Muscle of back (tissue), 3 donors: ENCODE measurements at regions not wholly inside any gene's neighbourhood (a gene's known extent, or its start where the extent isn't known, plus 50 kb on each side); places are given as distances from the start of the nearest gene placed in this dataset.

Experiments used
- DNase-seq, 3 donors: peaks; one replicate each; pipeline versions ENCODE4 v3.0.0 to v3.0.0-alpha.2; 2013

DNA sequence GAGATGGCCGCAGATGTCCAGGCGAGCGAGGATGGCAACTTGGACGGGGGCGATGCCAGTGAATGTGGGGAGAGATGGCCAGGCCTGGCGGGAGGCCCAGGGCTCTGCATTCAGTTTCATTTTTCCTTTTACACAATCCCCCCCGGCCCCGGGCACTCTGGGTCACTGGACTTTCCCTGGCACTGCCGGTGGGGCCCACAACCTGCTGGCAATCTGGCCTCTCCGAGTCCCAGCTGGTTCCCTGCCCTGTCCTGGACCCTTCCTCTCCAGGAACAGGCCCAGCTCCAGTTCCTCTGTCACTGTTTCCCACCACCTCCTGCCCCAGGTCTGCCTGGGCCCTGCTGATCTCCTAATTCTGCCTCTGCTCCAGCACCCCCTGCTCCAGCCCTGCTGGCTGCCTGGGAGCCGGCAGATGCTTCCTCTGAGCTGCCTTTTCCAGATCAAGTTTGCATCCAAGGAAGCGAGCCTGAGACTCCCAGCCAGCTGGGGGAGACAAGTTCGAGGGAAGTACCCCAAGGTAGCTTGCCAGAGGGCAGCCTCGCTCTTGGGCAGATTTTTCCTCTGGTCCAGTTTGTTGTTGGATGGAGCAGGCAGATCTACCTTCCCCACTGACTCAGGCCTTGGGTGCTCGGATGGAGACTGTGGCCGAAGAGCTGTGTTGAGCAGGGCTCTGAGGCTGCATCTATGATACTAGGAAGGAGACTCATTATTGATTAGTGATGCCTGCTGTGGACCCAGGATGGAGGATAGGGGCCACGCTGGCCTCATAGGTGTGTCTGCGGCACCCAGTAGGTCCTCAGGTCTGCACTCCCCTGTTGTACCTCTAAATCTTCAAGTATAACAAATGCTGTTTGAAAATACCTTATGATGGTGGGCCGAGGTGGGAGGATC lies 83.2 kb downstream of the CEBPB start:
- peak in 1 of 3 donors; percentile 59 for DNase-seq

DNA sequence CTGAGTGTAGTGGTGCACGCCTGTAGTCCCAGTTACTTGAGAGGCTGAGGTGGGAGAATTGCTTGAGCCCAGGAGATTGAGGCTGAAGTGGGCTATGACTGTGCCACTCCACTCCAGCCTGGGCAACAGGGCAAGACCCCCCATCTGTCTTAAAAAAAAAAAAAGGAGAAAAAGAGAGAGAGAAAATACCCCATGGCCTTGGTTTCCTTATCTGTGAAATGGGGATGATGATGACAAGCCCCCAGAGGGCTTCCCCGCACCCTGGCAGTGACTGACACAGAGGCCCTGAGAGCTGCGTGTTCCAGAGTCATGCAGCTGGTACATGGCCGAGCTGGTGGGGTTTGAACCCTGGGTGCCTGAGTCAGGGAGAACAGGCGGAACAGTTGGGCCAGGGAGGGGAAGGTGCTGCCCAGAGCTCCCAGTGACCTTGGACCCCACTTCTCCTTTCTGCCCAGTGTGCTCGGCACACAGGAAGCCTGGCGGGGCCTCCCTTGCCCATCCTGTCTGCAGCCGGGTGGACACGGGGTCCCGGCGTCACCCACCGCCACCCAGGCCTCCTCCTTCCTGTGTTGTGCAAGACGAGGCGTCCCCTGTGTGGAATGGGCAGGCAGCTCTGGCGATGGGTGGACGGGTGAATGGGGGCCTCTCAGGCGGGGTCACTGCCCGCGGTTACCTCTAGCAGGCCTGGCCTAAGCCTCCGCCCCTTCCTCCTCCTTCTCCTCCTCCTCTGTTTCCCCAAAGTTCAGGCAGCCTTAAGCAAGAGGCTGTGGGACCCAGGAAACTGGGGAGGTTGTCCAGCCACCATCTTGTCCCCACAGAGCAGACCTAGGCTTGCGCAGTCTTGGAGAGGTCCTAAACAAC lies 84.2 kb downstream of the CEBPB start:
- DNase-seq, result peak in 1 of 3 donors; percentile 67

DNA sequence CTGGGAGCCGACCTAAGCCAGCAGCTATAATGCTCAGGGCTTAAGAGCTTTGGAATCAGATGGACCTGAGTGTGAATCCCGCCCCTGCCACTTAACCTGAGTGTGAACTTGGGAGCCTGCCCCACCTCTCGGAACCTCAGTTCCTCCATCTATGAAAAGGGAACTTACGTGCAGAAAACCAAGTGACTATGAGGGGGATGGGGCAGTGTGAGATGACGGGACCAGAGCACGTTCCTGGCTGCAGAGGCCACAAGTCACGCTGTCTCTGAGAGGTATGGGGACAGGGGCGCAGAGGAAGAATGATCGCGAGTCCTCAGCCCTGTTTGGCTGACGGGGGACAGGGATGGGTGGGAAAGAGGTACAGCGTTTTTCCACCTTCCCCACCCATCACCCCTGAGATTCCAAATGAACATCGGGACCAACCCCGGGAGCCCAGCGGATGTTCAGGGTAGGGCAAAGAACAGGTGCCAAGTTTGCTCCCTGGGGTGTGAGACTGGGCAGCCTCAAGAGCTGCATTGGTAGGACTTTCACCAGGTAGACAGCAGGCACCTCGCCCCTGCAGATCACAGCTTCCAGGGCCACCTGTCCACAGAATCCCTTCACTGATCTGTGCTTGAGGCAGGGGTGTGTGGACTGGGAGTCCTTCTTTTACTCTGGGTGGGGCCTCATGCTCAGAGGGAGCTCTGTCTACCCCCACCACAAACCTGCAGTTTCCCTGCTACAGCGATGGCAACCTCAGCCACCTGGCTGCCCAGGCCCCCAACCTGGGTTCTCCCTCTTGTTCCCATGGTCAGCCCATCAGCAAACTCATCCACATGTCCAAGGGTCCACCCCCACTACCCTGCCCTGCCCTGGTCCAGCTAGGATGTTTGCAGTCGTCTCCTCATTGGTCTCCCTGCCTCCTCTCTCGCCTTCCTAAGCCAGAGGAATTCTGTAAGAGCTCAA lies 85.8 kb downstream of the CEBPB start:
- no peak for DNase-seq

DNA sequence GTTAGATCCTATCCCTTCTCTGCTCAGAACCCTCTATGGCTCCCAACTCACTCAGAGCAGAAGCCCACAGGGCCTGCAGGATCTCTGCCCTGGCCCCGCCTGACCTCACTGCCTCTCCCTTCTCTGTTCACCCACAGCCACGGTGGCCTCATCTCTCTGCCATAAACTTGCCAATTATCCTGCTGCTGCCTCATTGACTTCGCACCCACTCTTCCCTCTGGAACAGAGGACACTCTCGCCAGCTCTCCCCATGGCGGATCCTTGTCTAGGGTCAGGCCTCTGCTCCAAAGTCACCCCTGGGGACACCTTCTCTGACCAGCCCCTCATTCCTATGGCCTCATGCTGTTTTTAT lies 86.4 kb downstream of the CEBPB start:
- no peak for DNase-seq

DNA sequence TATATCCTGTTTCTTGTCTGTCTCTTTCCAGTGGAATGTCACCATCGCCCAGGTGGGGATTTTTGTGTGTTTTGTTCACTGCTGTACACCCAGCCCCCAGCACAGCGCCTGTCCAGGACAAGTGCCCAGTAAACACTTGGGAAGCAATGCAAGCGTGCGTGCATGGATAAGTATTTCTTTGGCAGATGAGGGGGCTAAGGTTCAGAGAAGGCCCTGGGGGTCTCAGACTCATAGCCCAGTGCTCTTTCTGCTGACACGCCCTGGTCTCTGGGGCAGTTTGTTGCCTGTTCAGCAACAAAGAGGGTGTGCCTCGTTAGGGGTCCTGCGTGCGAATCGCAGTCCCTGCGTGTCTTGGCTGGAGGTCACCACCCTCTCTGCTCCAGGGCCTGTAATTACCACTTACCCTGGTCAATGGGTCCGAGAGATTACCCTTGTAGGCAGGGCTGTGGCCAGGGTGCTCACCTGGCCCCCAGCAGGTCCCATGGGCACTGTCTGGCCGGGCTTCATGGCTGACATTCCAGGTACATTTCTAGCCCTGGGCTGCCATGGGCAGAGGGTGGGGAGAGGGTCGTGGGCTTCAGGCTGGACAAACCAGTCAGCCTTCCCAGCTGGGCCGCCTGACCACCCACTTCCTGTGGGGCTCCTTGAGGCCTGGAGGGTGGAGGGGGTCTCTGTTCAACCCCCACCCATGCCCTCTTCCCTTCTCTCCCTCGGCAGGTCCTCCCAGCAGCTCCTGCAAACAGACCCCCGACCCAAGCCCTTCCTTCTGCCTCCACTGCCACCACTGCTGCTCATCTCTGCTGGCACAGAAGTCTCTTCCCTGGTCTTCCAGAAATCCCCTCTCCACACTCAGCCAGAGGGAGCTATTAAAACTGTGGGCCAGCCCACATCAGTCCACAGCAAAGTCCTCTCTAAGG lies 87.1 kb downstream of the CEBPB start:
- DNase-seq, result no peak

DNA sequence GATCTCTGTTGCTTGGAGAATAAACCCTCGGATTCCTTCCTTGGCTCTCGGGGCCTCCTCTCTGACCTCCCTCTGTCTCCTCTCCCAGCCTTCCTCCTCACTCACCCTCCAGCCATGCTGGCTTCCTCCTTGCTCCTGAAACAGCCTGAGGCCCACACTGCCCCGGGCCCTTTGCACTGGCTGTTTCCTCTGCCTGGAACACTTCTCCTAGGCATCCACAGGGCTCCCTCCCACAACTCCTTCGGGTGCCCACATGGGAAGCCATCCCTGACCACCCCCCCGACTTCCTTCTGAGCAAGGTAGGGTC lies 87.7 kb downstream of the CEBPB start:
- no peak for DNase-seq

DNA sequence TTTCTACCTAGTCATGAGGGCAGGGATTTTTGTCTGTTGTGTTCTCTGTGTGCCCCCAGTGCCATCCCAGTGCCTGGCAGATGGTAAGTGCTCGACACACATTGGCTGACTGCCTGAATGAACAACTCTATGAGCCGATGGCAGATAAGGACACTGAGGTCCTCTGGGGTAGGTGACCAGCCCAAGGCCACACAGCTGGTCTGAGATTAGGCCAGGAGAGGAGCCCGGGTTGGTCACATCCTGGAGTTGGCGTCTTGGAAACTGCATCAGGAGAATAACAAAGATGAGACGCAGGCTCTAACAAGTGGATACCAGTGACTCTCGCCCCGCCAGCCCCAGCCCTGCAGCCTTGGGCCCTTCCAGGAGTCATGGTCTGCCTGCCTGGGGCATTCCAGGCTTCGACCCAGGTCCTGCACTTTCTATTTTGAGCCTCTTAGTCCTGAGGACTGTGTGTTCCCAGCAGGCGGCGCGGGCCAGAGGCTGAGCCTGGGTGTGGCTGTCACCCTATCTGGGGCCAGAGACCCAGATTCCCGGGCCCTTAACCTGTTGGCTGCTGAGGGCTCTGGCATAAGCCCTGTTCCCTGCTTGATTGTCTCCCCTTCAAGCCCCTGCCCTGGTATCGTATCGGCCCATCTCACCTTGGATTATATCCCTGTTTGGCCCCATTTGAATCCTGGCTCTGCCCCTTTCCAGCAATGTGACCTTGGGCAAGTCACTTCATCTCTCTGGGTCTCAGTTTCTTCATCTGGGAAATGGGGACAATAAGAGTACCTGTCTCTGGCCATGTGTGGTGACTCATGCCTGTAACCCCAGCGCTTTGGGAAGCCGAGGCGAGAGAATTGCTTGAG lies 88.3 kb downstream of the CEBPB start:
- no peak for DNase-seq

DNA sequence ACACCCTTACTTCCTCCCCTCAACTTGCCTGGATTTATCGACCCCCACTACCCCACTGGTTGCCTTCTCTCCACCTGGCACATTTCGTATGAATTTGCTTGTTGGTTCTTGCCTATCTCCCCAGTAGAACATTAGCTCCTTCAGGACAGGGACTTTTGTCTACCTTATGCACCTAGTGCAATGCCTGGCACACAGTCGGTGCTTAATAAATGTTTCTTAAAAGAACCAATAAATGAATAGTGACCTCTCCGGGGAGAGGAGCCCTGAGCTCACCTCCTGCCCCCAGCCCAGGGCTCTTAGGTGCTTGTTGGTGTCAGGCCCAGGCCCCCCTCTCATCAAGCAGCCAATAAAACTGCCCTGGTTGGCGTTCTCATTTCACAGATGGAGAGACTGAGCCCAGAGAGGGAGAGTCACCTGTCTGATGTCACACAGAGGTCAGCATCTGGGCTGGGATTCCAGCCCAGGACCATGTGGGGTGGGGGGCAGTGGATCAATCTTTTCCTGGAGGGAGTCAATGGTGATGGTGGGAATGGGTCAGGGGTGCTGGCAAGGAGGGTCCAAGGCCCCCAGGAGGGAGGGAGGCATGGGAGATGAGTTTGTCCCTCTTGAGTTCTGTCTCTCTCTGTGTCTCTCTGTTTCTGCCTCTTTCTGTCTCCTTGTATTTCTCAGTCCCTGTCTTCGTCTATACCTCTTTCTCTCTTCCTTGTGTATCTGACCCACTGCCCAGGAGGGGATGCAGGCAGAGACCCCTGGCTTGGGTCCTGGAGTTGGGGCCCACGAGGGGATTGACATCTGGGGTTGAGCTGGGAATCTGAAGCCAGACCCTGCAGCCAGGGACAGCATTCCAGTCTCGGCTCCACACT lies 89.6 kb downstream of the CEBPB start:
- no peak for DNase-seq

DNA sequence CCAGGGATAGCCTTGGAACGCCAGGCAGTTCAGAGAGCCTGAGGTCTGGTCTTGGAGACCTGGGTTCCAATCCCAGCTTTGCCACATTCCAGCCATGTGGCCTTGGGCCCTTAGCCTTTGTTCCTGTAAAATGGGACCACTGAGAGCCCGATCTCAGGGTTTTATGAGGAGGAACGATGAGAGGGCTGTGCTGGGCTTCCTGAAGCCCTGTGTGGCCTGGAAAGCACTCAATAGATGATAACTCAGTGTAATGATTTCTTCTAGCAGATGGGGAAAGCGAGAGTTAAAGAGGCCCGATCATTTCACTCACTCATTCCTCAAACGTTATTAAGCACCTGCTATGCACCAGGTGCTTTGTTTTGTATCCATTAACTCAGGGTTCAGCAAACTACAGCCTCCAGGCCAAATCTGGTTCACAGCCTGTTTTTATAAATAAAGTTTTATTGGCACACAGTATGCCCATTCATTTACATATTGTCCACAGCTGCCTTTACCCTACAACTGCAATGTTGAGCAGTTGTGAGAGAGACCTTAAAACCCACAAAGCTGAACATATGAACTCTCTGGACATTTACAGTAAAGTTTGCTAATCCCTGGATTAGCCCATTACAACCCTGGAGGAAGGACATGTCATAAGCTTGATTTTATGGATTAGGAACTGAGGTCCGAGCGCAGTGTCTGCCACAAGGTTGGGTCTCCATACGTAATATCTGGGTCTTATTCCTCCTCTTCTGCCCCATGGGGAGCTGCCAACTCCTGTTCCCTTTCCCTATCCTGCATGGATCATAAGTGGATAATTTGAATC lies 90.4 kb downstream of the CEBPB start:
- no peak for DNase-seq

DNA sequence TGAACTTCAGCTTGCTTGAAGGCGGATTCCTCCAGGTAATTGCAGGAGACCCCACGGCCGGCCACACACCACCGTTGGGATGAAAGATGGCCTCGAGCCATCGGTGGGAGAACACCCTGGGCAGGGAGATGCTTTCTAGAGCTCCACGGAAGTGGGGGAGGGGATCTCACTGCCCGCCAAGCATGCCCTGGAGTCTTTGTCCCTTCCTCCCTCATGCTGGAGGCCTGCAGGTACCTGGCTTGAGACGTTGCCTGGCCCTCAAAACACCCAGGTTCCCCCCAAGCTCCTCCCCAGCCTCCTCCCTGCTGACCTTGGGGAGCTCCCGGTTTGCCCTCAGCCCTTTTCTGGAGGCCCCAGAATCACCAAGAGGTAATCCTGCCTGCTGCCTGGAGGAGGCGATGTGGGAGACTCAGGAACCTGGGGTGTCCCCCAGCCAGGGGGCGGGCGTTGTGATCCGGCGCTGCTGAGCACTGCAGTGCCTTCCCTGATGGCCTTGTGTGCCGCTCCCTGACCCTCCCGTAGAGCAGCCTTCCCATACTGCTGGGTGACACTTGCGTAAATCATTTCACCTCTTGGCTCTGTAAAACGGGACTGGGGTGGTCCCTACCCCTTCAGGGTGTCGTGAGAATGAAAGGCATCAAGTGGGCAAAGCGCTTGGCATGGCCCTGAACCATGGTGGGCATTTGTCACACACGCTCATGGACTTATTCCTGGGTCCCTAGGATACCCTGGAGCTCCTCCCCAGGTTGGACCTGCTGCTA lies 91.4 kb downstream of the CEBPB start:
- DNase-seq, result no peak

DNA sequence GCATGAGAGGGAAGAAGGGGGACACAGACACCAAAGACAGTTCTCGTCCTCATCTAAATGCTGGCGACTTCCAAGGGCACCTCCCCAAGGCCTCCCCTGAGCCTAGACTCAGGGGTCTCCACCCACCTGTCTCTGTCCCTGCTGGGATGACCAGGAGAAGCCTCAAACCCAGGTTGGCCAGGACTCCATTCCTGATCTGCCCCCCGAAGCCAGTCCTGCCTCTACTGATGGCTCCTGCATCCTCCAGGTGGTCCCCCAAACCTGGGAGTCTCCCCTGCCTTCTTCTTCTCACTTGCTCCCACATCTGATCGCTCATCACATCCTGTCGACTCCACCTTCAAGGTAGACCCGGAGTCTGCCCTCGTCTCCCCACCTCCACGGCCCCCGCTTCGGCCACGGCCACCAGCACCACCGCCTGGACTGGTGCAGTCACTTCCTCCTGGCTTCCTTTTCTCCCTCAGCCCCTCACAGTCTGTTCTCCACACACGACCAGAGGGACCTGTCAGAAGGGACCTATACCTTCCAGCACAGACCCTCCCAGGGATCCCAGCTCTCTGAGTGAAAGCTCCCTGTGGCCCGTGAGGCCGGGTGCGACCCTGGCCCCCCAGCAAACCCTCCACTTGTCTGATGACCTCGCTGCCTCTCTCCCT lies 92.1 kb downstream of the CEBPB start:
- DNase-seq, result no peak

DNA sequence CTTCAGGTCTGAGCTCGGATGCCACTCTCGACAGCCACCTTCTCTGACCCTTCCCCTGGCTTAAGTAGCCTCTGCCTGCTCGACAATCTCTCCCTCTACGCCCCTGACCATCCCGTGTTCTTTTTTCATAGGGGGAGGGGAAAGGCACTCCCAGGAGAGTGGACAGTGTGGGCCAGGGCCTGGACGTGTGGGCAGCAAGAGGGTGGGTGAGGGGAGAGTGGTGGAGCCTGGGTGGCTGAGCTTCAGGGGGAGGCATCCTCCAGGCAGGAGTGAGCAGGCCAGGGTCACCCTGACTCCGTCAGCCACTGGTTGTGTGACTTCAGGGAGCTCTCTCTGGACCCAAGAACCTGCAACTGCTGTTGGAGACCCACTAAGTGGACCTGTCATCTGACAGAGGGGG lies 92.7 kb downstream of the CEBPB start:
- no peak for DNase-seq

DNA sequence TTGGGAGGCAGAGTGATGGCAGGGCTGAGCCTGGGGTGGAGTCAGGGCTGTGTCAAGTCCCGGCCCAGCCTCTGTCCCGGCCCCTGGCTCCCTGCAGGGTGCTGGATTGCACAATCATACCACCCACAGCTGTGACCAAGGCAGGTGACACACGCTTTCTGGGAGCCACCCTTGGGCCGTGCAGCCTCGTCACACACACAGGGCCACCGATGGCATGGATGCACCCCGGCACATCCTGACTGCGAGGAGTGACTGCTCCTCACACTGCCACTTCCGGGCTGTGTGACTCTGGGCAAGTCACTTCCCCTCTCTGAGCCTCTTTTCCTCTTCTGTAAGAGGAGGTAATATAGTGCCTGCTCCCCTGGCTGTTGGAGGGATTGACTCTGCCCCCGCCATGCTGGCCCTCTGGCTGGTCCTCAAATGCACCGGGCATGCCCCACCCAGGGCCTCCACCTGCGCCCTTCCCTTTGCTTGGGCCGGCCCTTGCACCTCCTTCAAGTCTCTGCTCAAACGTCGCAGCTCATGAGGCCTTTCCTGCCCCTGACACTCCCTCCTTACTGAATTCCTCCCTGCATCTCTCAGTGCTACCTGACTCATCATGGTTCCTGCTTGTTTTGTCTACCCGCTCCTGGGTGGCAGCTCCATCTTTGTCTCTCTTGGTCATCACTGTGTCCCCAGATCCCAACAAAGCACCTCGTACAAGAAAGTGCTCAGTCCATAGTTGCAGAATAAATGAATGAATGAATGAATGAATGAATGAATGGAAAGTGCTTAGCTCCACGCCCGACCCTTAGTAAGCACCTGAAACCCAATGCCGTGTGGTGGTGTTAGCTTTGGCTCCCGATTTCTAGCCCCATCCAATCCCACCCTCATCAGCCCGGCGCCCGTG lies 93.5 kb downstream of the CEBPB start:
- DNase-seq, result no peak

DNA sequence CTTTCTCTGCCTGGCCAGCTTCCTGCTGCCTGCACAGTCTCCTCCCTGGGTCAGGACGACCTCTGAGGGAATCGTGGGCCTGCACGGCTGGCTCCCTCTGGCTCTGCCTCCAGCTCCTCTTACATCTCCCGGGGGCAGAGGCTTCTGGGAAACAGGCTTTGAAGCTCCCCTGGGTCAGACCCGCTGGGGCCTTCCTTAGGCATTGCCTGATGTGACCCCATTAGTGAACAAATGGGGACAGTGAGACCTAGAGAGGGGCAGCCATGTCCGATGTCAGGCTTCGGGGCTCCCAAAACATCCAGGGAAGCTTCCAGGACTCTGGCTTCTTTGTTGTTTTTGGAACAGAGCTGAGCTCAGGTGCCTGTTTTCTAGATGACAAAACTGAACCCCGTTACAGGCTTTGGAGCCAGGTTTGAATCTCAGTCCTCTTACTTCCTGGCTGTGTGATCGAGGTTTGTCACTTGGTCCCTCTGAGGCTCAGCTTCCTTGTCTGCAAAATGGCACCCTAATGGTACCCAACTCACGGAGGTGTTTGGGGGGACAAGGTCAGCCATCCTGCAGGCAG lies 94.3 kb downstream of the CEBPB start:
- no peak for DNase-seq
